Heart left ventricle (tissue), 16 donors: ENCODE measurements at regions not wholly inside any gene's neighbourhood (a gene's known extent, or its start where the extent isn't known, plus 50 kb on each side); places are given as distances from the start of the nearest gene placed in this dataset.
"Not testable (repeated sequence)": the region's sequence is repeated elsewhere in the genome, so short reads cannot be mapped to it uniquely, and the experiment has no call there.

Experiments
- ATAC-seq, 4 donors: fragments of 200-7000 bp; cut with Tn5 transposase; one replicate each; pipeline ENCODE4 v1.9.1; 2020 to 2022; ENCODE audit warnings: moderate library complexity in 4 of 4, mild to moderate bottlenecking in 3 of 4, moderate number of reproducible peaks in 1 of 4
- DNase-seq, 5 donors: peaks; one replicate each; pipeline ENCODE4 v3.0.0-alpha.2; 2020
- H3K27ac ChIP-seq, 12 donors: fragments of 200-600 bp; sonication (generic) in 4 of 12; one replicate each; pipeline versions ENCODE4 v1.5.0 to v1.8.0; 2016 to 2022; ENCODE audit warnings: mild to moderate bottlenecking in 2 of 12
- H3K27me3 ChIP-seq, 9 donors: fragments of 200-600 bp; sonication (generic) in 2 of 9; one replicate each; pipeline versions ENCODE4 v1.5.1 to v1.8.0; 2016 to 2022; ENCODE audit warnings: mild to moderate bottlenecking in 3 of 9
- H3K36me3 ChIP-seq, 9 donors: fragments of 200-600 bp; sonication (generic) in 2 of 9; one replicate each; pipeline versions ENCODE4 v1.5.0 to v1.8.0; 2018 to 2022; ENCODE audit warnings: mild to moderate bottlenecking in 2 of 9
- H3K4me1 ChIP-seq, 12 donors: fragments of 200-600 bp; sonication (generic) in 4 of 12; one replicate each; pipeline versions ENCODE4 v1.5.0 to v1.8.0; 2016 to 2022; ENCODE audit warnings: mild to moderate bottlenecking in 3 of 12
- H3K4me3 ChIP-seq, 12 donors: fragments of 200-600 bp; sonication (generic) in 4 of 12; one replicate each; pipeline versions ENCODE4 v1.5.0 to v1.8.0; 2017 to 2022; ENCODE audit warnings: mild to moderate bottlenecking in 9 of 12, moderate library complexity in 4 of 12
- H3K9me3 ChIP-seq, 12 donors: fragments of 200-600 bp; sonication (generic) in 4 of 12; one replicate each; pipeline versions ENCODE4 v1.5.0 to v1.8.0; 2016 to 2022; ENCODE audit warnings: mild to moderate bottlenecking in 1 of 12
- POLR2A ChIP-seq, 2 donors: fragments of 450-650 bp; IDR thresholded peaks; one replicate each; pipeline ENCODE4 v1.6.1; 2017; ENCODE audit warnings: antibody characterized with exemption in 2 of 2, mild to moderate bottlenecking in 2 of 2, moderate library complexity in 2 of 2
- WGBS, 4 donors: extraction: QIAGEN DNeasy Blood & Tissue Kit in 2 of 4; methylation state at CpG; one replicate each; pipeline versions ENCODE4 v1.1.5 to v1.1.7; 2013 to 2018; 5-methylcytosine and 5-hydroxymethylcytosine counted together
- intact Hi-C, 10 donors: fragments of 100-400 bp; cut with DNase I; formaldehyde crosslinking; loops; one replicate each; pipeline versions ENCODE4 v1.11.1 to v1.14.2; 2022
- TF ChIP-seq, protein P1 (sequence below), 12 donors: fragments of 200-600 bp; sonication (generic) in 4 of 12; IDR thresholded peaks; one replicate each; pipeline versions ENCODE4 v1.5.0 to v1.8.0; 2018 to 2022; ENCODE audit warnings: antibody characterized with exemption in 12 of 12, mild to moderate bottlenecking in 5 of 12
- donor health status: ischemic (EF 13 %, LVEDD 7.1; RV severe dilation, severe dysfunction).
- donor health status: healthy with polysubstance abuse.
- donor health status: DM: no; HTN: yes; CAD: no.
- donor health status: DM: no; HTN: no; CAD: no.
- donor health status: ischemic (EF 25% LVEDD 6.9; RV normal size, moderate dysfunction).
- donor health status: ischemic (EF 25% LVEDD 5.7; RV mildly dilated, moderate dysfunction).
- donor health status: healthy.
- donor health status: DM: yes; HTN: yes; CAD: no.
- donor health status: ischemic (EF 35%, LVEDD 5.7; RV mildly dilated, moderate dysfunction).
- donor health status: nonischemic (EF 11% LVEDD 7.7; RV severe dilation, severe dysfunction).
- donor health status: DM: yes; HTN: yes; CAD: no.
- donor health status: PGD.
- donor health status: ischemic (EF 29% LVEDD 5.4; RV normal size, mild dysfunction).
- donor health status: nonischemic (EF 23%, LVEDD 6.1; RV moderate dilation, normal function).

DNA sequence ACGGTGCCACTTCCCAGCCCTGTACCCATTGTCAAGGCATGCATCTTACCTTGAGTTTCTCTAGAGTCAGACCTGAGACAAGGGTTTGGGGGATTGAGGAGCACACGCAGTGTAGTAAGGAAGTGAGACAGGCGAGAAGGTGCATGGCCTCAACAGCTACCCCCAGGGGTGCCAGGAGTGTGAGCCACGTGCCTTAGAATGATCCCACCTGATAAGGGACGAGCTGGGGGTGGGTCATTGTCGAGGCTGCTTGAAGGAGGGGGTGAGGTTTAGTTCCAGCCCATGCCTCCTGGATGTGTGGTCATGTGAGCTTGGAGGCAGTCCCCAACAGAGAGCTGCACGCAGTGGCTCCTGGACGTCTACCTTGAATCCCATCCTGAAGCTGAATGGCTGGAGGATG, 320.5 kb downstream of the VRK1 start:
- no peak overlapping the region for H3K27ac ChIP-seq
- 43 to 52% (median 48%) methylated on average over 8 of the region's 8 CpGs for WGBS, 4 donors
- DNase-seq (no peak), ATAC-seq (no peak)
- H3K27me3 ChIP-seq, result peaks cover 0 to 14% (median 0%) of the 10 kb centered on the region in 9 donors
- H3K9me3 ChIP-seq, result no peaks in the 10 kb centered on the region
- H3K36me3 ChIP-seq, result no peaks in the 10 kb centered on the region
- no peaks in the 10 kb centered on the region for H3K4me1 ChIP-seq
- no peak overlapping the region for H3K4me3 ChIP-seq
- intact Hi-C loops, result no loop called here
- no peak for TF ChIP-seq POLR2A (IDR thresholded peaks at IDR 0.05)
- TF ChIP-seq, protein P1, sequence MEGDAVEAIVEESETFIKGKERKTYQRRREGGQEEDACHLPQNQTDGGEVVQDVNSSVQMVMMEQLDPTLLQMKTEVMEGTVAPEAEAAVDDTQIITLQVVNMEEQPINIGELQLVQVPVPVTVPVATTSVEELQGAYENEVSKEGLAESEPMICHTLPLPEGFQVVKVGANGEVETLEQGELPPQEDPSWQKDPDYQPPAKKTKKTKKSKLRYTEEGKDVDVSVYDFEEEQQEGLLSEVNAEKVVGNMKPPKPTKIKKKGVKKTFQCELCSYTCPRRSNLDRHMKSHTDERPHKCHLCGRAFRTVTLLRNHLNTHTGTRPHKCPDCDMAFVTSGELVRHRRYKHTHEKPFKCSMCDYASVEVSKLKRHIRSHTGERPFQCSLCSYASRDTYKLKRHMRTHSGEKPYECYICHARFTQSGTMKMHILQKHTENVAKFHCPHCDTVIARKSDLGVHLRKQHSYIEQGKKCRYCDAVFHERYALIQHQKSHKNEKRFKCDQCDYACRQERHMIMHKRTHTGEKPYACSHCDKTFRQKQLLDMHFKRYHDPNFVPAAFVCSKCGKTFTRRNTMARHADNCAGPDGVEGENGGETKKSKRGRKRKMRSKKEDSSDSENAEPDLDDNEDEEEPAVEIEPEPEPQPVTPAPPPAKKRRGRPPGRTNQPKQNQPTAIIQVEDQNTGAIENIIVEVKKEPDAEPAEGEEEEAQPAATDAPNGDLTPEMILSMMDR (IDR thresholded peaks at IDR 0.05), result no peak

DNA sequence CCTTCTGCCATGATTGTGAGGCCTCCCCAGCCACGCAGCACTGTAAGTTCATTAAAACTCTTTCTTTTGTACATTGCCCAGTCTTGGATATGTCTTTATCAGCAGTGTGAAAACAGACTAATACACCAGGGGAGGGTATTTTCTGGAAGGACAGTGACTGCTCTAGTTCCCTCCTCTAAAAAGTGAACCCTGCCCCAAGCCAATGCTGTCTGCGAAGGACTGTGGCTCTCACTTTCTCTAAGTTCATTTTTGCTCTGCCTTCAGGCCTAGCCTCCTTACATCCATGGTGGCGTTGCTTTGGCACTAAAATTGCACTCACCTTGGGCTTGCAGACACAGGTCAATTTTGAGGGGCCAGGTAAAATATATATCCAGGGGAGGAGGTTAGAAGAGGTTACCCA, 323.0 kb downstream of the VRK1 start:
- 60 to 82% (median 80%) methylated on average over 3 of the region's 3 CpGs for WGBS, 4 donors
- H3K27me3 ChIP-seq, result peaks cover 0 to 14% (median 0%) of the 10 kb centered on the region in 9 donors

DNA sequence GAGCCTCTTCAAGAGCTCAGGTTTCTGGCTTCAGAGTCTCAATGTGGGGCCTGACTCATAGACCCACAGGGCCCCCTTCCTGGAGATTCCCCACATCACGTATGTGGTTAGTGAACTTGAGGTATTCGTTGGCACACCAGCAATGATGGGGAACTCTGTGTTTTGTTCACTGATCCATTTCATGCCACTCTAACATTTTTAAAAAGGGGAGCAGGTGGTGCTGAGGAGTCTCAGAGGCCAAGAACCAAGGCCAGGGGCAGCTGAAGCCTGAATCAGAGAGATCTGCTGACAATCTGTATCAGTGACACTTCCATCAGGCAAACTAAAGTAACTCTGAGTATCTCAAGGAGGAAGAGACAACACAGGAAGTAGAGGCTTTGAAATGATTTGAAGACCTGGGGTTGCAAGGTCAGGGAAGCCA, 323.4 kb downstream of the VRK1 start:
- Histone ChIP-seq H3K36me3 (no peaks in the 10 kb centered on the region), H3K27ac (peak overlapping the region in 1 of 12 donors; percentile 27), H3K4me1 (no peaks in the 10 kb centered on the region), H3K9me3 (no peaks in the 10 kb centered on the region), H3K4me3 (no peak overlapping the region), H3K27me3 (peaks cover 0 to 14% (median 0%) of the 10 kb centered on the region in 9 donors)
- no peak for DNase-seq
- ATAC-seq, result no peak
- intact Hi-C loops, result no loop called here
- 67 to 84% (median 70%) methylated on average over 2 of the region's 2 CpGs for WGBS, 4 donors
- TF ChIP-seq, protein P1 (IDR thresholded peaks at IDR 0.05), result no peak
- no peak for TF ChIP-seq POLR2A (IDR thresholded peaks at IDR 0.05)

More for the DNA sequence above, 323.0 kb downstream of the VRK1 start:
- no peak for TF ChIP-seq POLR2A (IDR thresholded peaks at IDR 0.05)
- TF ChIP-seq, protein P1 (IDR thresholded peaks at IDR 0.05), result no peak
- DNase-seq, result no peak
- Histone ChIP-seq H3K4me1 (no peaks in the 10 kb centered on the region), H3K27ac (peak overlapping the region in 1 of 12 donors; percentile 27), H3K36me3 (no peaks in the 10 kb centered on the region), H3K9me3 (no peaks in the 10 kb centered on the region), H3K4me3 (no peak overlapping the region)
- ATAC-seq, result no peak
- intact Hi-C loops, result no loop called here

DNA sequence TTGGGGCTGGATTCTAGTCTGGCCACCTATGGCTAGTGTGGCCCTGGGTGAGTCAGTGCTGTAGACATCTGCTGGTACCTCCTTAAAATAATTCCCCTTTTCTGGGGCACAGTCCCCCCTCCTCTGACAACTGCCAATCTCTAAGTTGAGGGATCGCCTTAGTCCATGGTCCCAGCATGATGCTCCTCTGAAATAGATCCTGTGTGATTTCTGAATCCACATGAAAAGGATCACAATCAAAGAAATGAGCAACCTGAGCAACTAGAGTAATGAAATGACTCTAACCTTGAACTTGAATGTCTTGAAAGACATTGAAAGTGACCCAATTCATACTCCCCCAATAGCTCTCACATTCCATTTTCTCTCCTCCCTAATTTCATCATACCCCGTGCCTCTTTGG, 332.5 kb downstream of the VRK1 start:
- no peaks in the 10 kb centered on the region for H3K36me3 ChIP-seq
- H3K27ac ChIP-seq, result no peak overlapping the region
- DNase-seq, result no peak
- no peaks in the 10 kb centered on the region for H3K27me3 ChIP-seq
- 85 to 97% (median 89%) methylated on average over 2 of the region's 2 CpGs for WGBS, 4 donors
- no peaks in the 10 kb centered on the region for H3K4me1 ChIP-seq
- no peak overlapping the region for H3K4me3 ChIP-seq
- no peak for TF ChIP-seq POLR2A (IDR thresholded peaks at IDR 0.05)
- TF ChIP-seq, protein P1 (IDR thresholded peaks at IDR 0.05), result no peak
- intact Hi-C loops, result no loop called here
- no peaks in the 10 kb centered on the region for H3K9me3 ChIP-seq
- ATAC-seq, result no peak

DNA sequence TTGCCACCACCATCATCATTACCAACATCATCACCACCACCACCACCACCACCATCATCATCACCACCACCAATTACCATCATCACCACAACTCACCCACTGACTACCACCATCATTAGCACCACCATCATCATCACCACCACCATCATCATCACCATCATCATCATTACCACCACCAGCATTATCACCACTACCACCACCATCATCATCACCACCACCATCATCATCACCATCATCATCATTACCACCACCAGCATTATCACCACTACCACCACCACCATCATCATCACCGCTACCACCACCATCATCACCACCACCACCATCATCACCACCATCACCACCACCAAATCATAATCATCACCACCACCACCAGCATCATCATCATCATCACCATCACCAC, 338.7 kb downstream of the VRK1 start:
- H3K4me3 ChIP-seq, intact Hi-C loops, DNase-seq, H3K36me3 ChIP-seq, H3K27ac ChIP-seq, H3K4me1 ChIP-seq, ATAC-seq, H3K27me3 ChIP-seq, H3K9me3 ChIP-seq: not testable (repeated sequence)
- 88 to 97% (median 93%) methylated on average over 1 of the region's 1 CpG for WGBS, 4 donors
